ENCODE measurements at regions not wholly inside any gene's neighbourhood (a gene's known extent, or its start where the extent isn't known, plus 50 kb on each side); places are given as distances from the start of the nearest gene placed in this dataset.
"Not testable (repeated sequence)": the region's sequence is repeated elsewhere in the genome, so short reads cannot be mapped to it uniquely, and the experiment has no call there.

GRCh38 chrX:26851981-26852380 is 611.2 kb downstream of the PPP4R3C start:
- FAIRE-seq = no peak

GRCh38 chrX:26848511-26848910 is 614.6 kb downstream of the PPP4R3C start:
- FAIRE-seq = no peak

GRCh38 chrX:26845056-26845455 is 618.1 kb downstream of the PPP4R3C start:
- FAIRE-seq = no peak

GRCh38 chrX:26822448-26822847 is 606.5 kb downstream of the MAGEB5 start:
- no peak for FAIRE-seq

- no peak for FAIRE-seq
These were observed 573.8 kb downstream of the MAGEB5 start for GRCh38 chrX:26789751-26790150.

- no peak for FAIRE-seq
These were observed 572.5 kb downstream of the MAGEB5 start for GRCh38 chrX:26788402-26788998.

- FAIRE-seq = no peak
These were observed 567.7 kb downstream of the MAGEB5 start for GRCh38 chrX:26783512-26784225.

GRCh38 chrX:26778320-26778888 is 562.4 kb downstream of the MAGEB5 start:
- FAIRE-seq = no peak

- FAIRE-seq = no peak
These were observed 546.3 kb downstream of the MAGEB5 start for GRCh38 chrX:26762253-26762652.

GRCh38 chrX:26755760-26756159 is 539.8 kb downstream of the MAGEB5 start:
- not testable (repeated sequence) for FAIRE-seq

GRCh38 chrX:26747877-26748276 is 531.9 kb downstream of the MAGEB5 start:
- no peak for FAIRE-seq

- no peak for FAIRE-seq
These were observed 506.9 kb downstream of the MAGEB5 start for GRCh38 chrX:26722666-26723428.

- no peak for FAIRE-seq
These were observed 456.6 kb downstream of the MAGEB5 start for GRCh38 chrX:26672571-26672970.

- no peak for FAIRE-seq
These were observed 454.6 kb downstream of the MAGEB5 start for GRCh38 chrX:26670521-26670920.

GRCh38 chrX:26664919-26665318 is 448.9 kb downstream of the MAGEB5 start:
- FAIRE-seq = no peak

GRCh38 chrX:26653050-26653449 is 437.1 kb downstream of the MAGEB5 start:
- FAIRE-seq = no peak

GRCh38 chrX:26651755-26652154 is 435.8 kb downstream of the MAGEB5 start:
- FAIRE-seq = no peak

GRCh38 chrX:26649534-26649933 is 433.6 kb downstream of the MAGEB5 start:
- FAIRE-seq = no peak

- FAIRE-seq = no peak
These were observed 415.4 kb downstream of the MAGEB5 start for GRCh38 chrX:26631385-26631784.

- no peak for FAIRE-seq
These were observed 398.0 kb downstream of the MAGEB5 start for GRCh38 chrX:26613956-26614355.

- FAIRE-seq = no peak
These were observed 391.0 kb downstream of the MAGEB5 start for GRCh38 chrX:26606971-26607370.

GRCh38 chrX:26597981-26598380 is 382.0 kb downstream of the MAGEB5 start:
- no peak for FAIRE-seq

GRCh38 chrX:26590849-26591248 is 374.9 kb downstream of the MAGEB5 start:
- FAIRE-seq = no peak

- FAIRE-seq = no peak
These were observed 370.6 kb downstream of the MAGEB5 start for GRCh38 chrX:26586570-26586969.

All from islet of Langerhans (tissue), 1 donor.